HEK293T (cell line): ENCODE measurements at regions not wholly inside any gene's neighbourhood (a gene's known extent, or its start where the extent isn't known, plus 50 kb on each side); places are given as distances from the start of the nearest gene placed in this dataset.

Experiments
- BHLHE40 ChIP-seq: fragments of 450-650 bp; IDR thresholded peaks from 2 replicates; pipeline ENCODE4 v1.6.1; 2016; ENCODE audit warnings: mild to moderate bottlenecking, moderate library complexity, borderline replicate concordance
- FOXA1 ChIP-seq: fragments of 450-650 bp; IDR thresholded peaks from 2 replicates; pipeline ENCODE4 v1.6.1; 2016; ENCODE audit warnings: mild to moderate bottlenecking
- FOXK2 ChIP-seq: fragments of 450-650 bp; IDR thresholded peaks from 2 replicates; pipeline ENCODE4 v1.6.1; 2016; ENCODE audit warnings: mild to moderate bottlenecking
- HDGF ChIP-seq: fragments of 450-650 bp; IDR thresholded peaks from 2 replicates; pipeline ENCODE4 v1.6.1; 2017; ENCODE audit warnings: antibody characterized with exemption, borderline replicate concordance
- PKNOX1 ChIP-seq: fragments of 450-650 bp; IDR thresholded peaks from 2 replicates; pipeline ENCODE4 v1.6.1; 2016
- SP1 ChIP-seq: fragments of 450-650 bp; IDR thresholded peaks from 2 replicates; pipeline ENCODE4 v1.6.1; 2017
- SUZ12 ChIP-seq: fragments of 450-650 bp; IDR thresholded peaks from 2 replicates; pipeline ENCODE4 v1.6.1; 2016; ENCODE audit warnings: mild to moderate bottlenecking
- TARDBP ChIP-seq: fragments of 450-650 bp; IDR thresholded peaks from 2 replicates; pipeline ENCODE4 v1.6.1; 2016

- no peak for TF ChIP-seq FOXA1
- TF ChIP-seq SUZ12: no peak
- no peak for TF ChIP-seq BHLHE40
- no peak for TF ChIP-seq SP1
- TF ChIP-seq HDGF: no peak
- no peak for TF ChIP-seq FOXK2
- TF ChIP-seq TARDBP: no peak
- no peak for TF ChIP-seq PKNOX1
Measured at GRCh38 chr15:95932141-95932540, 398.4 kb upstream of the NR2F2 start.
